NCI-H748 (cell line): ENCODE measurements at regions not wholly inside any gene's neighbourhood (a gene's known extent, or its start where the extent isn't known, plus 50 kb on each side); places are given as distances from the start of the nearest gene placed in this dataset.
"Not testable (repeated sequence)": the region's sequence is repeated elsewhere in the genome, so short reads cannot be mapped to it uniquely, and the experiment has no call there.

Experiments
- DNase-seq: peaks from one replicate; lab custom pipeline; 2025; ENCODE audit not compliant: unreplicated experiment; lab: John Stamatoyannopoulos, UW

DNA sequence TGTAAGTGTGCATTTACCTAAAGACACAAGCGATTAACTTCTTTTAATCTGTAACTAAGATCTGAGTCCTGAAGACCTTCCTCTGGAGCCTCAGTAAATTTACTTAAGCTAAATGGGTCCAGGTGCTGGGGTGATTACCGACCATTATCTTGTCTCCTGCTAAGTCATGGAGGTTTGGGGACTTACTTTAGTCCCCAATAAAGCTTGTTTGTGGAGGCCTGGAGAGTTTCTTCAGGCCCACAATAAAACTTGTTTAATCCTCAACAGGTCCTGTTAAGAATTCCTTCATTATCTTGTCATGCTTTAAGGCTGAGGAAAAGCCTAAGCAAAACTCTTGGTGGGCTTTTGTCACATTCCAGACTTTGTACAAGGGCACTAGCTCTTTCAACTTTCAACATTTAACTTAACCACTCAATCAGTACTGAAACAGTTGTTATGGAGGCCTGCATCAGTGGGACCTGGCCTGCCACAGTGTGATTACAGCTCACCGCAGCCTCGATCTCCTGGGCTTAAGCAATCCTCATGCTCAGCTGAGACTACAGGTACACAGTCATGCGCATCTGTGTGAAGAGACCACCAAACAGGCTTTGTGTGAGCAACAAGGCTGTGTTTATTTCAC lies 84.0 kb downstream of the FMO4 start:
- no peak for DNase-seq

DNA sequence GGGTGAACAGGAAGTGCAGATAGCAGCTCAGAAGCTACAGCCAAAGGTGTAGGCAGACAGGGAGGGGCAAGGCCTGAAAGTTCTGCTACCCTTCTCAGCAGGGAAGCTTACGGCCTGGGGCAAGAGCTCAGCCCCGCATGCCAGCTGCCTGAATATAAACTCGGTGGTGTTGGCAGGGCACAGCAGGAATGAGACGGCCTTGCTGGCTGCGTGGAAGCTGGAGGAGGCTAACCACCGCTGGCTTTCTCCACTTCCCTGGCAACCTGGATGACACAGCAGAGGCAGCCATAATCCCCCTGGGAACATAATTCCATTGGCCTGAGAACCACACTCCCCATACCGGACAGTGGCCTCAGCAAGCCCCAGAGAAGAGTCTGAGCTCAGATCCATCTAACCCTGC lies 81.9 kb upstream of the PRRC2C start:
- DNase-seq, result no peak

GRCh38 chr1:171405391-171405714 lies 80.0 kb upstream of the PRRC2C start:
- DNase-seq, result no peak

GRCh38 chr1:171413557-171413956 lies 71.8 kb upstream of the PRRC2C start:
- DNase-seq, result not testable (repeated sequence)

DNA sequence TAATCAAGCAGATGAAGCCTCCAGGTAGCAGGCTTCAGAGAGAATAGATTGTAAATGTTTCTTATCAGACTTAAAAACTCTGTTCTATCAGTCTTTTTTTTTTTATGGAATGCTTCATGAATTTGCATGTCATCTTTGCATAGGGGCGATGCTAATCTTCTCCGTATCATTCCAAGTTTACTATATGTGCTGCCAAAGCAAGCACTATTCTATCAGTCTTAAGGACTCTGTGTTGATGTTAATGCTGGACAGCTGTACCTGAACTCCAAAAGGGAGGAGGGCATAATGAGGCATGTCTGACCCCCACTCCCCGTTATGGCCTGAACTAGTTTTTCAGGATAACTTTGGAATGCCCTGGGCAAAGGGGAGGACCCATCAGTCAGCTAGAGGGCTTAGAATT lies 66.8 kb upstream of the PRRC2C start:
- no peak for DNase-seq

DNA sequence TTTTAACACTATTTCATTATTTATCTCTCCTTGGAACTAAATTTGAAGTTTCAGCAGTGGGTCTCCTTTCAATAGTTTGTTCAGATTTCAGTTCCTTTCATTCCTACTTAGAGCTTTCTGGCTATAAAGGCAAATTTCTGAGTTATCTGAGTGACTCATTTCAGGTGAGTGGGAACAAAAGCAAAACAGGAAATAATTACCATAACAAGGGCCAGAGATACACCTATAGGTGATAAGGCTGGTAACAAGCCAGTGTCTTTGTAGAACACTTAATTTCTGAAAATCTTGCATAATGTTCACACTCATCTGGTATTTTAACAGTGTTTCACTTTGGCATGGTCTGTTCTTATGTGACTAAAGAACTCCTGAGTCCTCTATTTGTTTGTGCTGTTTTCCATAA lies 64.5 kb upstream of the PRRC2C start:
- no peak for DNase-seq

GRCh38 chr1:171421413-171422020 lies 63.8 kb upstream of the PRRC2C start:
- DNase-seq, result no peak

DNA sequence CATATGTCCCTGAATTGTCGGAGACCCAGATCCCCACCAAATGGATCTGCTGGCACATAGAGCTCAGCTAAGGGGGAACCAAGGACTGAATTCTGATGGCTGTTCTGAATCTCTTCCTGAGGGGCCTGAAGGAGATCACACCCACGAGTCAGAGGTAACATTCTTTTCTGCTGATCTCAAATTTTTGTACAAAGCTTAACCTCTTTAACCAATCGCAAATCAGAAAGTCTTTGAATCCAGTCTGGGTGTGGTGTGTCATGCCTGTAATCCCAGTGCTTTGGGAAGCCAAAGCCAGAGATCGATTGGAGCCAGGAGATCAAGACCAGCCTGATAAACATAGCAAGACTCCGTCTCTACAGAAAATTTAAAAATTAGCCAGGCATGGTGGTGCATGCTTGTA lies 62.8 kb upstream of the PRRC2C start:
- no peak for DNase-seq

GRCh38 chr1:171424494-171424893 lies 60.8 kb upstream of the PRRC2C start:
- no peak for DNase-seq

GRCh38 chr1:171426645-171427044 lies 58.7 kb upstream of the PRRC2C start:
- DNase-seq, result no peak

DNA sequence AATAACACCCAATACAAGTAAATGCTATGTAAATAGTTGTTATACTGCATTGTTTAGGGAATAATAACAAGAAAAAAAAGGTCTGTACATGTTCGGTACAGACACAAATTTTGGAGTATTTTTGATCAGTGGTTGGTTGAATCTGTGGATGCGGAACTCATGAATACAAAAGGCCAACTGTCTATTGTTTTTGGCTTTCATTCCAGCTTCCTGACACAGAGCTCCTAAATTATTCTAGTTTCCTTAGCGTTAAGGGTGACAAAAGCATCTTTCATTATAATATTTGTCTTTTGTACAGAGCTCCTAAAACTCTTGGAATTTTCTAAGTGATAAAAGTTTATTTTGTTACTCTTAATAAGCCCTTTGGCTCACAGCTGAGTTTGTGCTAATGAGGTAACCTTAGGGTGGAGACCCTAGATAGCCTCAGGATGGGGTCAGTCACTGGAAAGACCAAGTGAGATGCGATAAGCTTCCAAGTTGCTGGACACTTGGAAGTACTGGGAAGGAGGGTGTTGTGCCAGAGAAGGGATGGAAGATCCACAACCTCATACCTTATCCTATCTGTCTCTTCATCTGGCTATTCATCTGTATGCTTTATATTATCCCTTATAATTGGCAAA lies 57.4 kb upstream of the PRRC2C start:
- DNase-seq, result no peak

DNA sequence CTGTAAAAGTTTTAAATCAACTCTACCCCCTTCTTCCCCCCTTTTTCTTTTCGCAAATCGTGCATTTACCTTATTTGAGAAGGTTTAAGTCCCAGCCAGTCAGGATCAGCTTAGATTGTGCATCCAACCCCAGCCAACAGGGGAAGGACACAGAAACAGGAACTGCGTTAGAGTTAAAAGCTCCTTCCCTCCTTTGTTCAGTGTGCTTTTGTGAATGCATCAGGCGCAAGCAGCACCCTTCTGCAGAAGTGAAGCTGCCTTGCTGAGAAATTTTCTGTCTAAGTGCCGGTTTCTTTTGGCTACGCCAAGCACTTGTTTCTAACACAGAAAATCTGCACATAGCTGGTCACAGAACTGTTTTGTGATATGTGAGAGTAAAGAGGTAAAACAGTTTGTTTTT lies 56.2 kb upstream of the PRRC2C start:
- no peak for DNase-seq

DNA sequence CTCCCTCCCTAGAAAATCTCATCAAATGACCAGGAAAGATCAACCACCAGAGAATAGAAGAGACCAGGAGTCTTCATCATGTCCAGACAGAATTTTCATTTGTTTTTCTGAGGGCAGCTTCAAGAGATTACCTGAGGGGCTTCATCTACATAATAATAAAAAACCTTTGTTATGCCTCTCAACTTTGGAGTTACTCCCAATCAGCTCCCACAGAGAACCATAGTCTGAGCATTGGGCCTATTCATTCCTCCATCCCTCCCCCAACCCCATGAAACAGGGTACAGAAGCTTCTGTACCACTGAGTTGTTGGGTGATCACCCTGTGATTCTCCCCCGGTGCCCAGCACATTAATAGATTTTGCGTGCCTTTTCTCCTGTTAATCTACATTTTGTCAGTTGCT lies 53.3 kb upstream of the PRRC2C start:
- no peak for DNase-seq

- no peak for DNase-seq
These were observed 52.9 kb upstream of the PRRC2C start for GRCh38 chr1:171432473-171432872.

- DNase-seq, result no peak
These were observed 51.9 kb upstream of the PRRC2C start for GRCh38 chr1:171433451-171433850.

GRCh38 chr1:171434717-171435346 lies 50.5 kb upstream of the PRRC2C start:
- peak; percentile 27 for DNase-seq
